HCT116 (cell line): ENCODE measurements at regions not wholly inside any gene's neighbourhood (a gene's known extent, or its start where the extent isn't known, plus 50 kb on each side); places are given as distances from the start of the nearest gene placed in this dataset.
A peak's percentile ranks its signal among the peaks of the same experiment; 100 is the strongest.
"Not testable (repeated sequence)": the region's sequence is repeated elsewhere in the genome, so short reads cannot be mapped to it uniquely, and the experiment has no call there.

Source experiments
- ATAC-seq: fragments of 200-7000 bp; cut with Tn5 transposase; 2 replicates; pipeline ENCODE4 v1.9.1; 2020; ENCODE audit warnings: mild to moderate bottlenecking, moderate library complexity
- BruUV-seq: library from RNA; stranded (reverse); fragments of 400-500 nt; replicated peaks from 2 replicates; lab custom pipeline; 2021; lab: Mats Ljungman, UMichigan
- CTCF ChIA-PET: fragments of 300-600 bp; sonication (Branson Sonifier 250); formaldehyde crosslinking; loops from one replicate; lab custom pipeline; 2021; ENCODE audit warnings: antibody characterized with exemption; lab: Charles Lee
- POLR2A ChIA-PET: fragments of 300-600, 350-600 bp; sonication (Branson Sonifier 250); formaldehyde crosslinking; loops from one replicate; lab custom pipeline; 2021; ENCODE audit warnings: antibody characterized with exemption; lab: Charles Lee
- RAD21 ChIA-PET, 2 experiments: fragments of 300-600 bp; sonication (Branson Sonifier 250); formaldehyde crosslinking; loops; one replicate each; lab custom pipeline; 2023; ENCODE audit warnings: low total read pairs in 2 of 2; ENCODE audit not compliant: uncharacterized antibody in 2 of 2, unreplicated experiment in 2 of 2, low non-redundant PET in 1 of 2; lab: Charles Lee
- DNase-seq: peaks from one replicate; pipeline ENCODE4 v3.0.0-alpha.2; 2010; ENCODE audit warnings: low read depth, low spot score
- H2AFZ ChIP-seq: fragments of 200-600 bp; shearing (Covaris generic), sonication (generic); 2 replicates; pipeline ENCODE4 v1.6.1; 2017; ENCODE audit warnings: low read depth, mixed run types, mixed read lengths, antibody characterized with exemption, low read length; ENCODE audit not compliant: poor library complexity, severe bottlenecking
- H3K27ac ChIP-seq: 2 replicates; pipeline ENCODE4 v1.5.1; 2012; ENCODE audit warnings: low read depth, low read length
- H3K27me3 ChIP-seq: fragments of 200-600 bp; sonication (generic); 2 replicates; pipeline ENCODE4 v1.6.1; 2016; ENCODE audit warnings: mixed run types, low read length, mixed read lengths; ENCODE audit not compliant: insufficient read depth
- H3K36me3 ChIP-seq, 2 experiments: fragments of 200-500 bp in 1 of 2; fragments of 200-600 bp in 1 of 2; sonication (Bioruptor generic) in 1 of 2; sonication (generic) in 1 of 2; 2 replicates each; pipeline versions ENCODE4 v1.5.1 to v1.6.1; 2014 to 2016; ENCODE audit warnings: low read length in 2 of 2, inconsistent platforms in 1 of 2, mixed read lengths in 1 of 2, mixed run types in 1 of 2; ENCODE audit not compliant: insufficient read depth in 2 of 2, control insufficient read depth in 1 of 2
- H3K4me1 ChIP-seq, 2 experiments: fragments of 200-600 bp in 1 of 2; sonication (generic) in 1 of 2; 2 replicates each; pipeline versions ENCODE4 v1.5.1 to v1.6.1; 2012 to 2017; ENCODE audit warnings: low read length in 2 of 2, inconsistent platforms in 1 of 2, mild to moderate bottlenecking in 1 of 2, mixed read lengths in 1 of 2, mixed run types in 1 of 2, moderate library complexity in 1 of 2; ENCODE audit not compliant: insufficient read depth in 2 of 2, control insufficient read depth in 1 of 2
- H3K4me2 ChIP-seq: fragments of 200-600 bp; sonication (generic); 2 replicates; pipeline ENCODE4 v1.6.1; 2017; ENCODE audit warnings: mixed run types, low read length, mixed read lengths
- H3K4me3 ChIP-seq, 2 experiments: fragments of 200-600 bp in 1 of 2; sonication (generic) in 1 of 2; replicated peaks in 1 of 2; 2 replicates each; pipeline ENCODE4 v1.5.1; 2011 to 2016; ENCODE audit warnings: low read length in 2 of 2, control low read depth in 1 of 2, low read depth in 1 of 2, mild to moderate bottlenecking in 1 of 2, mixed read lengths in 1 of 2, mixed run types in 1 of 2
- H3K79me2 ChIP-seq: fragments of 200-600 bp; sonication (generic); 2 replicates; pipeline ENCODE4 v1.6.1; 2017; ENCODE audit warnings: mild to moderate bottlenecking, mixed run types, low read length, moderate library complexity, mixed read lengths; ENCODE audit not compliant: insufficient read depth
- H3K9ac ChIP-seq: fragments of 200-600 bp; sonication (generic); 2 replicates; pipeline ENCODE4 v1.6.1; 2016; ENCODE audit warnings: low read length, mixed read lengths
- H3K9me2 ChIP-seq: fragments of 200-600 bp; sonication (generic), shearing (Covaris generic); 2 replicates; pipeline ENCODE4 v1.6.1; 2017; ENCODE audit warnings: mixed run types, mild to moderate bottlenecking, moderate library complexity; ENCODE audit not compliant: insufficient read depth
- H3K9me3 ChIP-seq, 2 experiments: fragments of 200-500 bp in 1 of 2; fragments of 200-600 bp in 1 of 2; sonication (Bioruptor generic) in 1 of 2; sonication (generic) in 1 of 2; 2 replicates each; pipeline ENCODE4 v1.6.1; 2014 to 2017; ENCODE audit warnings: low read length in 2 of 2, mixed read lengths in 2 of 2, inconsistent platforms in 1 of 2, low read depth in 1 of 2, mild to moderate bottlenecking in 1 of 2, mixed run types in 1 of 2, moderate library complexity in 1 of 2; ENCODE audit not compliant: control insufficient read depth in 1 of 2, insufficient read depth in 1 of 2
- H4K20me1 ChIP-seq: fragments of 200-600 bp; sonication (generic), shearing (Covaris generic); 2 replicates; pipeline ENCODE4 v1.6.1; 2017; ENCODE audit warnings: mixed run types, mild to moderate bottlenecking, moderate library complexity; ENCODE audit not compliant: insufficient read depth
- CEBPB ChIP-seq: IDR thresholded peaks from 2 replicates; pipeline ENCODE4 v1.6.1; 2012; ENCODE audit warnings: low read depth
- FOSL1 ChIP-seq: IDR thresholded peaks from 2 replicates; pipeline ENCODE4 v1.6.1; 2012; ENCODE audit warnings: low read depth
- SIN3A ChIP-seq: IDR thresholded peaks from 2 replicates; pipeline ENCODE4 v1.6.1; 2012; ENCODE audit warnings: low read depth
- ZFX ChIP-seq: fragments of 450-650 bp; IDR thresholded peaks from 2 replicates; pipeline ENCODE4 v1.6.1; 2017
- intact Hi-C: fragments of 100-400 bp; cut with micrococcal nuclease; formaldehyde crosslinking; loops from 2 replicates; pipeline ENCODE4 v1.10.0; 2022

DNA sequence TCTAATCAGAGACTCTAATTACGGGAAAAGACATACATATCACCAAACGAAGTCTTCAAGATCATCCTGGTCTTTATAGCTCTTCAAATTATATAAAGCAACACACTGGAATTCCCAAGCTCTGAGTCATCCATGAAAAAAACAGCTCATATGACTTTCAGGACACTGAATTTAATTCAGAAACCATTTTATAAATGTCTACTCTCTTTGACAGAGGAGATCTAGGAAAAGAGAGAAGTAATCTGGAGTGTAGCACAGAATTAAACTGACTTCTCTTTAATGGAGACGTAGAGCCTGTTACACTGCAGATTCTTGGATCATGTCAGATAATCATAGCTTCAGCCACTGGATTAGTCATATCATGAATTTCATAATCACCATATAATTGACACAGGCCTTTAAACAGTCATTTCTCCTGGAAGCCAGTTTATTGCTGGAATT, 86.8 kb upstream of the WSB1 start:
- Histone ChIP-seq H3K4me3 (no peak overlapping the region), H3K27ac (no peak overlapping the region), H3K4me2 (peak overlapping the region; percentile 48), H3K27me3 (no peaks in the 10 kb centered on the region), H3K9me3 (no peaks in the 10 kb centered on the region), H3K9ac (no peak overlapping the region), H3K36me3 (no peaks in the 10 kb centered on the region), H4K20me1 (no peaks in the 10 kb centered on the region), H3K79me2 (no peaks in the 10 kb centered on the region), H2AFZ (peak overlapping the region; percentile 22), H3K9me2 (no peaks in the 10 kb centered on the region), H3K4me1 (peaks cover 5 to 14% of the 10 kb centered on the region in 2 experiments; a peak in 3 of 4 replicates)
- no TSS peak for BruUV-seq
- ChIA-PET POLR2A (no interaction called here), CTCF (interaction anchor here (0.7 to 2.8 kb wide), 20 partner anchors 9 to 448 kb away, joined by 3 to 33 read pairs (median 6); no protein-coding TSS in a partner anchor), RAD21 (no interaction called here)
- DNase-seq (peak; percentile 22), ATAC-seq (peak; percentile 49; the same call in 1 of the 2 replicates)
- TF ChIP-seq FOSL1 (peak; percentile 56), CEBPB (peak; percentile 61), ZFX (no peak), SIN3A (no peak)
- intact Hi-C loops, result no loop called here

GRCh38 chr17:27208370-27208769, 85.5 kb upstream of the WSB1 start:
- DNase-seq, H3K27ac ChIP-seq, H4K20me1 ChIP-seq, H3K79me2 ChIP-seq, ATAC-seq, H3K27me3 ChIP-seq, H2AFZ ChIP-seq, CTCF ChIA-PET, H3K9me2 ChIP-seq, POLR2A ChIA-PET, H3K9ac ChIP-seq, BruUV-seq, intact Hi-C loops, H3K36me3 ChIP-seq, RAD21 ChIA-PET, H3K4me2 ChIP-seq, H3K4me3 ChIP-seq, H3K9me3 ChIP-seq: not testable (repeated sequence)
- peaks cover 5 to 14% of the 10 kb centered on the region in 2 experiments; a peak in 3 of 4 replicates for H3K4me1 ChIP-seq
